GM12878 (cell line): ENCODE measurements at regions not wholly inside any gene's neighbourhood (a gene's known extent, or its start where the extent isn't known, plus 50 kb on each side); places are given as distances from the start of the nearest gene placed in this dataset.
"Not testable (repeated sequence)": the region's sequence is repeated elsewhere in the genome, so short reads cannot be mapped to it uniquely, and the experiment has no call there.

Source experiments
- ATAC-seq: fragments of 200-7000 bp; cut with Tn5 transposase; 3 replicates; pipeline ENCODE4 v1.9.1; 2020; ENCODE audit warnings: mild to moderate bottlenecking, moderate library complexity
- BruUV-seq: library from RNA; stranded (reverse); fragments of 400-500 nt; replicated peaks from 2 replicates; lab custom pipeline; 2021; lab: Mats Ljungman, UMichigan
- CTCF ChIA-PET: fragments of 300-600 bp; sonication (Branson Sonifier 250); formaldehyde crosslinking; extraction: SDS; loops from one replicate; lab custom pipeline; 2021; ENCODE audit warnings: inconsistent platforms; lab: Yijun Ruan, JAX
- POLR2A ChIA-PET: fragments of 350-600 bp; formaldehyde crosslinking; extraction: SDS; loops from one replicate; lab custom pipeline; 2021; ENCODE audit warnings: inconsistent platforms; lab: Charles Lee
- RAD21 ChIA-PET: fragments of 300-600 bp; sonication (Branson Sonifier 250); formaldehyde crosslinking; loops from one replicate; lab custom pipeline; 2023; ENCODE audit warnings: antibody characterized with exemption; ENCODE audit not compliant: unreplicated experiment; lab: Charles Lee
- SMC1A ChIA-PET: fragments of 300-600 bp; sonication (Branson Sonifier 250); formaldehyde crosslinking; loops from one replicate; lab custom pipeline; 2023; ENCODE audit not compliant: unreplicated experiment, uncharacterized antibody; lab: Charles Lee
- DNase-seq: peaks from one replicate; pipeline ENCODE4 v3.0.0-alpha.2; 2011; ENCODE audit warnings: low read depth, low spot score
- FAIRE-seq: peaks from 3 replicates; lab custom pipeline; 2011; peaks lifted over from hg19 to GRCh38; lab: Jason Lieb, UNC
- H2AFZ ChIP-seq: 2 replicates; pipeline ENCODE4 v1.6.0; 2011; ENCODE audit warnings: low read depth, low read length, control low read depth; ENCODE audit not compliant: control insufficient read depth
- H3K27ac ChIP-seq: 2 replicates; pipeline ENCODE4 v1.5.1; 2011; ENCODE audit warnings: control low read depth; ENCODE audit not compliant: control insufficient read depth, insufficient read depth
- H3K27me3 ChIP-seq, 2 experiments: replicated peaks in 1 of 2; 2 replicates each; pipeline versions ENCODE4 v1.6.0 to v1.6.1; 2011; ENCODE audit warnings: low read length in 1 of 2; ENCODE audit not compliant: control insufficient read depth in 2 of 2, insufficient read depth in 2 of 2
- H3K36me3 ChIP-seq, 2 experiments: 2 replicates each; pipeline ENCODE4 v1.5.1; 2011; ENCODE audit warnings: low read length in 1 of 2; ENCODE audit not compliant: control insufficient read depth in 2 of 2, insufficient read depth in 2 of 2
- H3K4me1 ChIP-seq: 2 replicates; pipeline ENCODE4 v1.6.1; 2011; ENCODE audit warnings: mild to moderate bottlenecking, low read length, moderate library complexity, mixed read lengths; ENCODE audit not compliant: control insufficient read depth, insufficient read depth
- H3K4me2 ChIP-seq: 2 replicates; pipeline ENCODE4 v1.6.0; 2011; ENCODE audit warnings: control low read depth; ENCODE audit not compliant: control insufficient read depth, insufficient read depth
- H3K4me3 ChIP-seq: fragments of 200-600 bp; sonication (generic); 2 replicates; pipeline ENCODE4 v1.5.1; 2016
- H3K79me2 ChIP-seq: 2 replicates; pipeline ENCODE4 v1.6.0; 2011; ENCODE audit warnings: low read length; ENCODE audit not compliant: control insufficient read depth, insufficient read depth
- H3K9ac ChIP-seq: 2 replicates; pipeline ENCODE4 v1.8.0; 2011; ENCODE audit warnings: low read length, control low read depth, mixed read lengths; ENCODE audit not compliant: control insufficient read depth, insufficient read depth
- H3K9me3 ChIP-seq: replicated peaks from 3 replicates; pipeline ENCODE4 v1.5.1; 2011; ENCODE audit warnings: mild to moderate bottlenecking, low read length; ENCODE audit not compliant: control insufficient read depth, insufficient read depth
- H4K20me1 ChIP-seq: 2 replicates; pipeline ENCODE4 v1.6.0; 2011; ENCODE audit not compliant: control insufficient read depth, insufficient read depth
- ATF7 ChIP-seq: fragments of 450-650 bp; IDR thresholded peaks from 2 replicates; pipeline ENCODE4 v1.6.1; 2016; ENCODE audit warnings: low read depth, mild to moderate bottlenecking
- BACH1 ChIP-seq: fragments of 450-650 bp; IDR thresholded peaks from 2 replicates; pipeline ENCODE4 v1.6.1; 2017; ENCODE audit warnings: mild to moderate bottlenecking, borderline replicate concordance
- BHLHE40 ChIP-seq, 2 experiments: fragments of 450-650 bp in 1 of 2; IDR thresholded peaks; 2 replicates each; pipeline ENCODE4 v1.6.1; 2011 to 2017; ENCODE audit warnings: low read depth in 2 of 2, borderline replicate concordance in 1 of 2, improper control_type of control experiment in 1 of 2, low read length in 1 of 2, mild to moderate bottlenecking in 1 of 2
- CHD2 ChIP-seq: IDR thresholded peaks from 2 replicates; pipeline ENCODE4 v1.6.1; 2011; ENCODE audit warnings: low read depth, low read length, improper control_type of control experiment, borderline replicate concordance
- DPF2 ChIP-seq: fragments of 450-650 bp; IDR thresholded peaks from 2 replicates; pipeline ENCODE4 v1.6.1; 2017; ENCODE audit warnings: mild to moderate bottlenecking
- GATAD2B ChIP-seq: fragments of 450-650 bp; conservative IDR thresholded peaks from 2 replicates; pipeline ENCODE4 v1.6.1; 2017; ENCODE audit warnings: low read depth, mild to moderate bottlenecking, moderate library complexity
- IKZF1 ChIP-seq: fragments of 450-650 bp; conservative IDR thresholded peaks from 2 replicates; pipeline ENCODE4 v1.6.1; 2017; ENCODE audit warnings: antibody characterized with exemption, mild to moderate bottlenecking
- IKZF2 ChIP-seq, 2 experiments: fragments of 450-650 bp; IDR thresholded peaks; 2 replicates each; pipeline ENCODE4 v1.6.1; 2017; ENCODE audit warnings: mild to moderate bottlenecking in 2 of 2, moderate library complexity in 2 of 2
- MEF2B ChIP-seq: fragments of 450-650 bp; IDR thresholded peaks from 2 replicates; pipeline ENCODE4 v1.6.1; 2018; ENCODE audit warnings: mild to moderate bottlenecking, moderate library complexity; ENCODE audit not compliant: partially characterized antibody, poor library complexity, severe bottlenecking
- MTA2 ChIP-seq: fragments of 450-650 bp; IDR thresholded peaks from 2 replicates; pipeline ENCODE4 v1.6.1; 2016; ENCODE audit warnings: low read depth, mild to moderate bottlenecking, moderate library complexity
- NBN ChIP-seq: fragments of 450-650 bp; IDR thresholded peaks from 2 replicates; pipeline ENCODE4 v1.6.1; 2016
- NR2C1 ChIP-seq: fragments of 450-650 bp; IDR thresholded peaks from 2 replicates; pipeline ENCODE4 v1.6.1; 2017; ENCODE audit warnings: antibody characterized with exemption, mild to moderate bottlenecking, moderate library complexity
- NR2F1 ChIP-seq: fragments of 450-650 bp; conservative IDR thresholded peaks from 2 replicates; pipeline ENCODE4 v1.6.1; 2017; ENCODE audit warnings: mild to moderate bottlenecking
- POLR2AphosphoS5 ChIP-seq: IDR thresholded peaks from 2 replicates; pipeline ENCODE4 v1.6.1; 2011; ENCODE audit warnings: mild to moderate bottlenecking, low read length, inconsistent platforms
- POU2F2 ChIP-seq: IDR thresholded peaks from 3 replicates; pipeline ENCODE4 v1.6.1; 2011; ENCODE audit warnings: low read depth, mild to moderate bottlenecking, low read length, borderline replicate concordance
- SPI1 ChIP-seq: IDR thresholded peaks from 2 replicates; pipeline ENCODE4 v1.6.1; 2011; ENCODE audit warnings: low read depth, mild to moderate bottlenecking, low read length, moderate library complexity, borderline replicate concordance; ENCODE audit not compliant: insufficient read depth
- YY1 ChIP-seq: IDR thresholded peaks from 2 replicates; pipeline ENCODE4 v1.6.1; 2011; ENCODE audit warnings: low read depth, mild to moderate bottlenecking, low read length
- WGBS: methylation state at CpG from one replicate; pipeline ENCODE4 v1.1.6; 2016; ENCODE audit warnings: low lambda C conversion rate; ENCODE audit not compliant: insufficient replicate concordance, insufficient coverage; ENCODE audit errors: missing lambda C conversion rate; 5-methylcytosine and 5-hydroxymethylcytosine counted together
- in situ Hi-C: fragments of 300-500 bp; cut with MboI; formaldehyde crosslinking; loops from 9 replicates; pipeline ENCODE4 v1.14.3; 2018; ENCODE audit warnings: mixed read lengths
- intact Hi-C: fragments of 100-400 bp; cut with micrococcal nuclease; formaldehyde crosslinking; loops from one replicate; pipeline ENCODE4 v1.14.2; 2022; ENCODE audit not compliant: unreplicated experiment
- TF ChIP-seq, protein P1 (sequence below): fragments of 450-650 bp; IDR thresholded peaks from 2 replicates; pipeline ENCODE4 v1.6.1; 2016; ENCODE audit warnings: mild to moderate bottlenecking

GRCh38 chr5:112522891-112523673 lies 104.0 kb upstream of the EPB41L4A start (continued):
- TF ChIP-seq, protein P1, sequence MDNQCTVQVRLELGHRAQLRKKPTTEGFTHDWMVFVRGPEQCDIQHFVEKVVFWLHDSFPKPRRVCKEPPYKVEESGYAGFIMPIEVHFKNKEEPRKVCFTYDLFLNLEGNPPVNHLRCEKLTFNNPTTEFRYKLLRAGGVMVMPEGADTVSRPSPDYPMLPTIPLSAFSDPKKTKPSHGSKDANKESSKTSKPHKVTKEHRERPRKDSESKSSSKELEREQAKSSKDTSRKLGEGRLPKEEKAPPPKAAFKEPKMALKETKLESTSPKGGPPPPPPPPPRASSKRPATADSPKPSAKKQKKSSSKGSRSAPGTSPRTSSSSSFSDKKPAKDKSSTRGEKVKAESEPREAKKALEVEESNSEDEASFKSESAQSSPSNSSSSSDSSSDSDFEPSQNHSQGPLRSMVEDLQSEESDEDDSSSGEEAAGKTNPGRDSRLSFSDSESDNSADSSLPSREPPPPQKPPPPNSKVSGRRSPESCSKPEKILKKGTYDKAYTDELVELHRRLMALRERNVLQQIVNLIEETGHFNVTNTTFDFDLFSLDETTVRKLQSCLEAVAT: peak; percentile 54
- TF ChIP-seq NBN (peak; percentile 93), IKZF2 (IDR thresholded peaks at IDR 0.05) (peak; percentile 48 to 78; a peak in 2 of 4 replicates), CHD2 (0 out of 2 replicates have a peak, but pooled peaks have one; percentile 35), YY1 (0 out of 2 replicates have a peak, but pooled peaks have one; percentile 4), MTA2 (peak; percentile 64; the same call in 1 of the 2 replicates), GATAD2B (0 out of 2 replicates have a peak, but pooled peaks have one; percentile 40), POU2F2 (0 out of 3 replicates have a peak, but pooled peaks have one; percentile 17)

- H3K27me3 ChIP-seq, H3K36me3 ChIP-seq, H4K20me1 ChIP-seq, DNase-seq, H3K9me3 ChIP-seq: not testable (repeated sequence)
- Histone ChIP-seq H3K4me3 (peak overlapping the region; percentile 53; the same call in 1 of the 2 replicates), H3K27ac (peak overlapping the region; percentile 90), H2AFZ (peak overlapping the region; percentile 73), H3K4me1 (peaks cover 41% of the 10 kb centered on the region), H3K9ac (peak overlapping the region; percentile 44; the same call in 1 of the 2 replicates)
- intact Hi-C loops: loop anchor here (10.0 kb wide), 1 partner anchor 1009 kb away; the partner anchor contains the start of gene STARD4
- ATAC-seq: peak; percentile 86
- CTCF ChIA-PET: interaction anchor here (0.7 to 2.8 kb wide), 9 partner anchors 9 to 441 kb away, joined by 3 to 27 read pairs (median 4); no protein-coding TSS in a partner anchor
- peak; percentile 41 for FAIRE-seq
- TF ChIP-seq ATF7 (peak; percentile 76), MEF2B (peak; percentile 38), SPI1 (peak; percentile 89), POLR2AphosphoS5 (0 out of 2 replicates have a peak, but pooled peaks have one; percentile 29), NR2F1 (peak; percentile 30; the same call in 1 of the 2 replicates), DPF2 (peak; percentile 70; the same call in 1 of the 2 replicates), NR2C1 (peak; percentile 17; the same call in 1 of the 2 replicates), POU2F2 (peak; percentile 95; the same call in 2 of the 3 replicates), IKZF1 (0 out of 2 replicates have a peak, but pooled peaks have one; percentile 7), BACH1 (peak; percentile 10; the same call in 1 of the 2 replicates), MTA2 (peak; percentile 85), BHLHE40 (IDR thresholded peaks at IDR 0.05; ENCODE audit: borderline replicate concordance in 1 of 2, low read depth in 2 of 2, low read length in 1 of 2) (peak in 1 of 2 experiments; percentile 47; a peak in 1 of 4 replicates), IKZF2 (IDR thresholded peaks at IDR 0.05) (peak; percentile 11 to 20; a peak in 2 of 4 replicates)
- TF ChIP-seq, all 136 proteins: peak for 13; not testable (repeated sequence) for 123
- RAD21 ChIA-PET: interaction anchor here (0.5 to 8.8 kb wide), 4 partner anchors 9 to 204 kb away, joined by 3 to 81 read pairs (median 16); no protein-coding TSS in a partner anchor
- WGBS: 3% methylated on average over 4 of the region's 4 CpGs
- in situ Hi-C loops, H3K79me2 ChIP-seq, BruUV-seq: not testable (repeated sequence)
- peak overlapping the region; percentile 82 for H3K4me2 ChIP-seq
- SMC1A ChIA-PET: interaction anchor here (0.8 to 12.9 kb wide), 11 partner anchors 9 to 343 kb away, joined by 3 to 166 read pairs (median 8); no protein-coding TSS in a partner anchor
- POLR2A ChIA-PET: interaction anchor here (2.1 kb wide), 1 partner anchor 9 kb away, joined by 8 read pairs; no protein-coding TSS in a partner anchor
These were observed 104.7 kb upstream of the EPB41L4A start for GRCh38 chr5:112523674-112524263.
